GM19238 (cell line): ENCODE measurements at regions not wholly inside any gene's neighbourhood (a gene's known extent, or its start where the extent isn't known, plus 50 kb on each side); places are given as distances from the start of the nearest gene placed in this dataset.

Experiments used
- DNase-seq: peaks from one replicate; pipeline ENCODE4 v3.0.0; 2011; ENCODE audit warnings: low spot score; ENCODE audit not compliant: insufficient read length

GRCh38 chr1:184218458-184219075 lies 167.0 kb downstream of the TSEN15 start:
- DNase-seq, result no peak

- no peak for DNase-seq
Measured at GRCh38 chr1:184219414-184219813, 167.4 kb upstream of the C1orf21 start.

- no peak for DNase-seq
Measured at GRCh38 chr1:184219883-184220282, 166.9 kb upstream of the C1orf21 start.

GRCh38 chr1:184221087-184221486 lies 165.7 kb upstream of the C1orf21 start:
- no peak for DNase-seq

GRCh38 chr1:184222652-184223052 lies 164.2 kb upstream of the C1orf21 start:
- peak; percentile 19 for DNase-seq

- no peak for DNase-seq
Measured at GRCh38 chr1:184223216-184223615, 163.6 kb upstream of the C1orf21 start.

GRCh38 chr1:184225283-184226099 lies 161.3 kb upstream of the C1orf21 start:
- DNase-seq, result no peak

- no peak for DNase-seq
Measured at GRCh38 chr1:184226100-184226487, 160.7 kb upstream of the C1orf21 start.

GRCh38 chr1:184228558-184228957 lies 158.3 kb upstream of the C1orf21 start:
- DNase-seq, result no peak

- DNase-seq, result no peak
Measured at GRCh38 chr1:184237588-184237987, 149.2 kb upstream of the C1orf21 start.

GRCh38 chr1:184241446-184241845 lies 145.4 kb upstream of the C1orf21 start:
- no peak for DNase-seq

GRCh38 chr1:184242507-184242943 lies 144.3 kb upstream of the C1orf21 start:
- no peak for DNase-seq

- no peak for DNase-seq
Measured at GRCh38 chr1:184244962-184245361, 141.9 kb upstream of the C1orf21 start.

- DNase-seq, result no peak
Measured at GRCh38 chr1:184247671-184248070, 139.2 kb upstream of the C1orf21 start.

- DNase-seq, result no peak
Measured at GRCh38 chr1:184253921-184254320, 132.9 kb upstream of the C1orf21 start.

- no peak for DNase-seq
Measured at GRCh38 chr1:184254849-184255248, 132.0 kb upstream of the C1orf21 start.

- DNase-seq, result no peak
Measured at GRCh38 chr1:184255560-184255959, 131.3 kb upstream of the C1orf21 start.

GRCh38 chr1:184257873-184258272 lies 129.0 kb upstream of the C1orf21 start:
- DNase-seq, result no peak

GRCh38 chr1:184258525-184258924 lies 128.3 kb upstream of the C1orf21 start:
- no peak for DNase-seq

- no peak for DNase-seq
Measured at GRCh38 chr1:184260382-184260781, 126.4 kb upstream of the C1orf21 start.

- DNase-seq, result no peak
Measured at GRCh38 chr1:184262109-184262508, 124.7 kb upstream of the C1orf21 start.

- no peak for DNase-seq
Measured at GRCh38 chr1:184267747-184268146, 119.1 kb upstream of the C1orf21 start.

GRCh38 chr1:184270556-184270955 lies 116.3 kb upstream of the C1orf21 start:
- no peak for DNase-seq
